Activated CD8-positive, alpha-beta memory T cell treated with anti-CD3 and anti-CD28 coated beads, Interleukin-2, amount 50 U/mL, for 24 hours (primary cell): ENCODE measurements at regions not wholly inside any gene's neighbourhood (a gene's known extent, or its start where the extent isn't known, plus 50 kb on each side); places are given as distances from the start of the nearest gene placed in this dataset.

Experiments
- DNase-seq: peaks from one replicate; pipeline ENCODE4 v3.0.0-alpha.2; 2020; ENCODE audit errors: extremely low read depth

DNA sequence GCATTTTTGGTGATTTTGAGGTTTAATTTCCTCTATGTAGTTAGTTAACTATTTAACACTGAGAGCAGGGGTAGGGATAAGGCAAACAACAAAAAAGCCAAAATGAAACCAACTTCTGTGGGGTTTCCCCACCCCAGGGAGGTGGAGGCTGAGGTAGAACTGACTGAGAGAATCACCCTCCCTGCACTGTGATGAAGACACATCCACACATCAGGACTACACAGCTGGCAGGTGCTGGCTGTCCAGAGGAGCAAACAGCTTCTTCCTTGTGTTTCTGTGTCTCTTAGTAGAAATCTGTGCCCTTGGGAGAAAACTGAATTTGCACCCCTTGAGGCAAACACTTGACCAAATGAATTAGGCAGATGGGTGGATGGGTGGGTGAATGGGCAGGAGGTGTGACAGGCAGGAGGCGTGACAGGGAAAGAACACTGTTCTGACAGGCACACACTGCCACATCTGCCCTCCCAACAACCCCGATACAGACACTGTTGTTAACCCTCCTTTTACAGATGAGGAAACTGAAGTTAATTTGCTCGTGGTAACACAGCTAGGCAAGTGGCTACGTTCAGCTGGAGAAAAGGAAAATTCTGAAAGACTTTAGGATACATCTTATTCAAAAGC, 62.9 kb upstream of the AMZ2 start:
- DNase-seq: no peak

DNA sequence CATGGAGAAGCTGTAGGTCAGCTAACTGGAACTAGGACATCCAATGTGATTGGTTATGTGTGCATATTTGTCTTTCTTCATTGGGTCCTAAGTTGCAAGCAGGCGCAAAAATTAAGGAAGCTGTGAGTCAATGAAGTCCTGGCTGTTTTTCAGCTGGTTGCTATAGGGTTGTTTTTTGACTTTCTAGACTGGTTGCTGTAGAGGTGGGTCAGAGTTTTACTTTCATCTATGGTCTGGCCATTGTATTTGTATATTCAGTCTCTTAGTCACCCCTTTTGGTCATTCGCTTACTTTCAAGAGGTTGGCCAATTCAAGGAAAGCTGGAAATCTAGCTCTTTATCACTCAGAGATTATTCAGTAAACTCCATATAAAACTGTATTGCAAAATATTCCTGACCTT, 62.0 kb upstream of the AMZ2 start:
- no peak for DNase-seq

DNA sequence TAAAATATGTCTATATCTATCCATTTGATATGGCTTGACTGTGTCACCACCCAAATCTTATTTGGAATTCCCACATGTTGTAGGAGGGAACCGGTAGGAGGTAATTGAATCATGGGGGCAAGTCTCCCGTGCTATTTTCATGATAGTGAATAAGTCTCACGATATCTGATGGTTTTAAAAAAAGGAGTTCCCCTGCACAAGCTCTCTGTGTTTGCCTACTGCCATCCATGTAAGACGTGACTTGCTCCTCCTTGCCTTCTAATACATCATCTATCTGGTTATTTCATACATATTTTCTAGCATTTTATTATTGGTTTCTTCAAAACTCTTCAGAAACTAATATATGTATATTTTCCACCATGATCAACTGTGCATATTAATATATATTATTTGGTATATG, 57.3 kb upstream of the AMZ2 start:
- no peak for DNase-seq

DNA sequence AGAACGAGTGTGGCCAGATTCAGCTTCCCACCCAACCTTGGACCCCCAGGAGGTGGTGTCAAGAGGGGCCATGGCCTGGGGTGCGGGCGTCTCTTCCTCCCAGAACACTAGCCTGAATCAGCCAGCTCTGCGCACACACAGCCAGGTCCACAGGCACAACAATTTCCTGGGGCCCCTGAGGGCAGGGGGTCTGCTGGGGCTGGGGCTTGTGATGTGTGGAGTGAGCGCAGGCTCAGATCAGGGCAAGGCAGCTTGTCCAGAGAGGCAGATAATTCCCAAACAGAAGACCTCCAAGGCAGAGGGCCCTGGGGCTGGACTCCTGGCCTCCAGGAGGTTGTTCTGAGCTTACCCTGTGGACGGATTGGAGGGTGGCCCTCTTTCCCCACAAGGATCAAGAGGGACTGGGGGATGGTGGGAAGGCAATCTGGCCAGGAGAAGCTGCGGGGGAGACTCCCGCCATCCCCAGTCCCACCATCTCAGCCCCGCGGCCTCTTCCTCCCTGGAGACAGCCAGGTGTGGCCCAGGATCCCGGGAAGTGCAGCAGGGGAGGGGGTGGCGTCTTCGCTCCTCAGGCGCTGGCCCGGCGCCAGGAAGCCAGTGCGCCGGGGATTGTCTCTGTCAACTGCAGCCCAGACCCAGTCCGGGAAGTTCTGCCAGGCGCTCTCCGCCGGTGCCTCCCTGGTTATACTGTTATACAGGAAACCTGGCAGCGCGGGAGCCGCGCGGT, 52.0 kb upstream of the AMZ2 start:
- no peak for DNase-seq

DNA sequence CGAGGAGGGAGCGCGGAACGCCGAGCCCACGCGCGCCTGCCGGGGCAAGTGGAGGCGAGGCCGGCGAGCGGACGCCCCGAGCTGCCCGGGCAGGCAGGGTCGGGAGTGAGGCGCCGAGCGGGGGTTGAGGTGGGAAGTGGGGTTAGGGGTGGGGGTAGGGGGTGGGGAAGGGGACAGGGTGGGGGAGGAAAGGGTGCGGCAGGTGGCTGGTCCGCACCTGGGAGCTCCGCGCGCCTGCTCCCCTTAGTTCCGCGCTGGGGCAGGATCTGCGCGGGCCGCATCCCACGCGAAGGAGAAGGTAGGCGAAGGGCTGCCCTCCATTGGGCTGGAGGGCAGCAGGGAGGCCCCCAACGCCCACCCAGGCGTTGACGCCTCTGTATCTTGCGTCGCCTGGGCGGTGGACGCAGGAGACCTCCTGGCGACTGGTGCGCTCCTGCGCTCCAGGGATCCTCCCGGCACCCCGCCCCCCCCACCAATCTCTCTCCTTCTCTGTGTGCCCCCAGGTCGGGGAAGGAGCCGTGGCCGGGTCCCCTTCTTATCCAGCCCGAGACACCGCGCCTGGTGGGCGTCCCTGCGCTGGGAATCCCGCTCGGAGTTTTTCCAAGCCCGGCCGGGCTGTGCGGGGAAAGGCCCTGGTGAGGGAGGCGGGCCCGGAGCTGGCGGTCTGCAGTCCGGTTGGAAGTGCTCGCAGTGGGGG, 51.3 kb upstream of the AMZ2 start:
- no peak for DNase-seq

DNA sequence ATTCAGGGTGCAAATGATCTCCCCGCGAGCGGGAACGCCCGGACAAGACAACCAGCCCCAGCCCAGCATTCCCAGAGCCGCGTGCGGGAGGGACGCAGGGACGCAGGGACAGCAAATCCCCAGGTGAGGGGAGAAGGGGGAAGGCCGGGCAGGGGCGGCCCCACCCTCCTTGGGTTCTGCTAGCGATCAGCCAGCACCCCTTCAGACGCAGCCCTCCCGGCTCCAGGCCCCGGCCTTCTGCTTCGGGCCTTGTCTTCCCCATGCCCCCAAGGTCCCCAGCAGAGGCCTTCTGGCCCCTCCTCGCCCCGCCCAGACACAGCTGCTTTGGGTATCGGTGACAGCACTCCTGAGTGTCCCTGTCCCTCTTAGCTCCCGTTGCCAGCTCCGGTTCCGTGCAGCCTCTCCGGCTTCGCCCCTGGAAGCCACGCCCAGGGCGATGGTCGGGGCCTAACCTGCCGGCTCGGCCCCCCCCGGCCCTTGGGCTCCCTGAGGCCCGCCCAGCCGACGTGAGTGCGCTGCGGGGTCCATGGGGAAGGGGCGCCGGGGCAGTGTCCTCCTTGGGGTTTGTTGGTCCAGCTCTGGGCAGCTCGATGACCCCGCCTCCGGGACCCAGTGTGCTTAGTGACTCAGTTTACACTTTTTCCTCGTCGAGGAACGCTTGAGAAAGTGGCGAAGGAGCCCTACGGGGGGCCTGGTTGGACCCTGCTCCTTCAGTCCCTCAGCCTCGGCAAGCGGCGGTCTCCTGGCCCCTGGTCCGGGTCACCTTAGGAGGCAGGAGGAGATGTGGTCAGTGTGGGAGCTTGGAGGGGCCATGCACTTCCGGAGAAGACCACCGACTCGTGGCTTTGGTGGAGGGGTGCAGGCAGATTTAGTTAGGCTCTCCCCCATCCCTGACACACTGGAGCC, 50.5 kb upstream of the AMZ2 start:
- DNase-seq: no peak

DNA sequence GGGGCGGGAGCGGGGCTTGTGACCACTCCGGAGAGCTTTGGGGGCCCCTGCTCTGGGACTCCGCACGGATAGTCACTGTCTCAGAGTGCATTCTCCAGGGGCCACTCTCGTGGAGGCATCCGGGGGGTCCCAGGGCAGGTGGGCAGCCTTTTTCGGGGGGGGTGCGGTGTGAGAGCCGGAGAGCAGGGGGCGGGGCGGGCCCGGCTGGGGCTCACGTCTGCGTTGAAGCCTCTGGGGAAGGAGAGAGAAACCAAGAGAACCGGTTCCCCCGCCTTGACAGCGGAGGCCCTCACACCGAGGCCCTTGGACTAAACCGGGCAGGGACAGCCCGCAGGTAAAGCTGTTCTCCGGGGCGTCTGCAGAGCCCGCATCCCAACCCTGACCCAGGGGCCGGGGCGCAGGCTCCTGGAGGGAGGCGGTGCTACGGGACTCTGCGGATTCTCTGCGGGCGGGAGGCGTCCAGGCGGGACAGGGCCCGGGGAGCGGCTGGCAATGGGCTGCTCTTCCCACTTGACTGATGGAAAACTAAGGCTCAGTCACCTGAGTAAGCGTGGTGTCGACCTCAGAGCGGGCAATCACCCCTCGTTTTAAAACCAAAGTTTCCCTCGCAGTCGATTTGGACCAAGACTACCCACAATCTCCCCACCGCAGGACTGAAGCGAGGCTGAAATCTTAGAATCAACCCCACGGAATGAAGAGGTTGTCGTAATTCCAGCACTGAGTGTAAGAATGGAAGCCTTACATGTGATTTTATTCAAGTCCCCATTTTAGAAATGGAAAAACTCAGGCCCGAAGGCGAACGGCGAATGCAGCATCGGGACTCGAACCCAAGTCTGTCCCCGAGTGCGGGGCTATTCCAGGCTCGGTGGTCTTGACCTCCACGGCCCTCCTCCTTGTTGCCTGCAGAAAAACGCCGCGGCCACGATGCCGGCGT, 49.6 kb upstream of the AMZ2 start:
- no peak for DNase-seq
